OCI-M1 (cell line): ENCODE measurements at regions not wholly inside any gene's neighbourhood (a gene's known extent, or its start where the extent isn't known, plus 50 kb on each side); places are given as distances from the start of the nearest gene placed in this dataset.
A peak's percentile ranks its signal among the peaks of the same experiment; 100 is the strongest.

Experiments
- DNase-seq: peaks from one replicate; lab custom pipeline; 2025; lab: John Stamatoyannopoulos, UW

DNA sequence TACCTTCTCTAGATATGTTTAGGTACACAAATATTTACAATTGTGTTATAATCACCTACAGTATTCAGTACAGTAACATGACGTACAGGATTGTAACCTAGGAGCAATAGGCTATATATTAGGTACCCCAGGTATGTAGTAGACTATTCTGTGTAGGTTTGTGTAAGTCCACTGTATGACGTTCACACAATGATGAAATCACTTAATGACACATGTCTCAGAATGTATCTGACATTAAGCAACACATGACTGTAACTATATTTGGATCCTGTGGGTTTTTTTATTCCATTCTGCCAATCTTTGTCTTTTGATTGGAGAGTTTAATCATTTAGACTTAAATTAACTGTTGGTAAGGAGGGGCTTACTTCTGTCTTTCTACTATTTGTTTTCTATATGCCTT is 52.1 kb downstream of the STYXL2 start:
- DNase-seq: no peak

DNA sequence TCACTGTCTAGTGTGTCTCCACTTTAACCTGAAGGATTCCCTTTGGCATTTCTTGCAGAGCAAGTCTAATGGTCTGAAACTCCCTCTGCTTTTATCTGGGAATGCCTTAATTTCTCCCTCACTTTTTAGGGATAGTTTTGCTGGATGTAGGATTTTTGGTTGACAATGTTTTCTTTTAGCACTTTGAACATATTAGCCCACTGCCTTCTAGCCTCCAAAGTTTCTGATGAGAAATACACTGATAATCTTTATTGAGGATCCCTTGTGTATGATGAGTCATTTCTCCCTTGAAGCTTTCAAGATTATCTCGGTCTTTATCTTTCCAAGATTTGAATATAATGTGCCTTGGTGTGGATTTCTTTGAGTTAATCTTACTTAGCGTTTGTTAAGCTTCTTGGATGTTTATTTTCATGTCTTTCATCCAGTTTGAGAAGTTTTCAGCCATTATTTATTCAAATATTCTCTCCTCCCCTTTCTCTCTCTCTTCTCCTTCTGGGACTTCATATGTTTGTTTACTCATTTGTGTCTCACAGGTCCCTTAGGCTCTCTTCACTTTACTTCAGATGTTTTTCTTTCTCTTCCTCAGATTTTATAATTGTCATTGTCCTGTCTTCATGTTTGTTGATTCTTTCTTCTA is 53.1 kb downstream of the STYXL2 start:
- no peak for DNase-seq

DNA sequence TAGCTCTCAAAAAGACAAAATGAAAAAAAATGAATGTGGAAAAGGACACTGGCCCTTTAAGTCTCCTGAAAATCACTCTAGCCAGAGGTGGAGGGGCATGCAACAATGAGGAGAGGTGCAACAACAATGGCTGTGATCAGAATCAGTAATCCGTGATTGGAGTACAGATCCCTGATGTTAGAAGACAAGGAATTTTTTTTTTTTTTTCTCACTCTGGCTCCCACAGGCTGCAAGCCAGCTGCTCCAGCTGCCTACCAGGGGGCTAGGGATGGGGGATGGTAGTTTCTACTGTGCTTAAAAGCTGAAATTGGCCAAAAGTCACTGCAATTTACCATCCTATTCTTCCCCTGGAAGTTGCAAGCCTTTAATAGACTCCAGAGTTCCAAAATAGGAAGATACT is 54.5 kb downstream of the STYXL2 start:
- no peak for DNase-seq

DNA sequence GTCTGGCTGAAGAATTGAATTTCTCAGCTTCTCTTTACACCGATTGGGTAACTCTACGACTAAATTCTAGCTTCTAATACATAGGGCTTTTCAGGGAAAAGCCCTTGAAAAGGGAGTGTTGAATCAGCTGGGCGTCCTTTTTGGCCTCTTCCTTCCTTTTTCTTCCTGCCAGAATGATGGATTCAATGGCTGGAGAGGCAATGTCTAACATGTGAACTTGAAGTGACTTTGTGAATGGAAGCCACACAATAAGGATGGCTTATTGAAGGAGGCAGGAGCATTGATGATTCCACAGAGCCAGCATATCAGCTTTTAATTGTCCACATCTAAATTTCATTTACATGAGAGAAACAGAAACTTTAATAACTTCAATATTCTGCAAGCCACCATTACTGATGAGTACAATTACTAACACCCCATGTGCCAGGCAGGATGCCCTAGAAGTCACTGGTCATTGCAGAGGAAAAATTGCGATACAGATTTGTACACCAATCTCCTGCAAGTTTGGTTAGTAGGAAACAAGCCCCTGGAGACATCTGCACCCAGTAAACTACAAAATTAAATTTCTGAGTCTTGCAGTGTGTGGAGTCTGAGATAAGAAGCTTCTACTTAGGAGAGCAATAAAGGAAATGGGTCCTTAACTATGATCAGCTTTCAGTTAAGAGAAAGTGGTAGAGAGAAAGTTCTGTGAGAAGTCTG is 56.1 kb downstream of the STYXL2 start:
- peak; percentile 25 for DNase-seq

DNA sequence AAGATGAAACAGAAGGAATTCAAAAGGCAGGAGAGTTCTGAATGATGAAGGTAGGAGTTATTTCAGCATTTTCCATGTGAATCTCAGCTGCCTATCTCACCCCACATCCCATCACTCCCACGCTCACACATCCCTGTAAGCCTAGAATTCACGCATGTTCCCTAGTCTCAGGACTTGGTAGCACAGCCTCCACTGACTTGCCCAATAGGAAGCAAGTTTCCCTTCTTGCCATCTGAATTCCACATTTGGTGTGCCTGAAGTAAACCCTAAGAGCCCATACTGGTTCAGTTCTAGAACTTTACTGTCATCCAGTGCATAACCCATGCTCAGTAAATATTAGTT is 56.6 kb downstream of the STYXL2 start:
- DNase-seq: no peak

DNA sequence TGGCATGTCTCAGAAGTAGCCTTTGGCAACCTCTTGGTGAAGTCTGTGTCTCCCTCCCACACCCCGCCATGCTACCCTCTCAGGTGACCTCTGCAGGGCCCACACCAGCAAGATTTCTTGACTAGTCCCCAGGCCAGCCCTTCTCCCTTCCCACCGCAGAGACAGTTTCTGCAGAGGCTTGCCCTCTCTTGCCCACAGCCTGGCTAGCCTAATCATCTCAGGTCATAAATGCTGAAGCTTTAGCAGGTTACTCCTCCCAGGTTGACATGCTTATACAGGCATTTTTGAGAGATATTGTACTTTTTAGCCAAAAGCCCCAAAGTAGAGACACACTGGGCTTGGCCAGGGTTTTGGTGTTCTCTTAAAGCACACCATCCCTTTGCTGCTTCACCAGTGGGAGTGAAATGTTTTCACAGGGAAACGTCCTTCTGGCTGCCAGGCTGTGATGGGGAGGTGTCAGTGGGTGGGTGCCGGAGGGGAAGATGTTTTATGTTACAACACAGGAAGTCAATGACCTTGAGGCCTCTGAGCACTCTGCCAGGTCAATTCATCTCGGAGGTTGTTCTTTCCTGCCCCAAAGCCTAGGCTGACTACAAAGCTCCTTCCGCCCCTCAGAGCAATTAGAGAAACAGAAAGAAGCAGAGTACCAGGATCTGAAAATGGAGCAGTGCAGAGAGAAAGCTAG is 58.5 kb downstream of the STYXL2 start:
- no peak for DNase-seq

DNA sequence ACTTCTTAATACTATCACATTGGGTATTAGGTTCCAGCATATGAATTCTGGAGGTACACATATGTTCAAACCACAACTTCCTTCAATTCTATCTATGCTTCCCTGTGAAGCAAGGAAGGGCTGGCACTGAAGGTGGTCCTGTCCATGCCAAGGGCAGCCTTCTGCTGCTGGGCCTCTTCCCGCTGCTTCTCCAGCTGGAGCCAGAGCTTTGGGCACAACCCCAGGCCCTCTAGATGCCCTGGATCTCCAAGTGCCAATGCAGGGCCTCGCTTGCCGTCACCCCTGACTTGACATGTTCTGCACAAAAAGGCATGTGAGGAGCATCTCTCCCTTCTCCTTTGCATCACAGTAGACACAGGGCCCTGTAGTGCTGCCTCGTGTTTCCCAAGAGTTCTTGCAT is 62.6 kb downstream of the STYXL2 start:
- DNase-seq: no peak

DNA sequence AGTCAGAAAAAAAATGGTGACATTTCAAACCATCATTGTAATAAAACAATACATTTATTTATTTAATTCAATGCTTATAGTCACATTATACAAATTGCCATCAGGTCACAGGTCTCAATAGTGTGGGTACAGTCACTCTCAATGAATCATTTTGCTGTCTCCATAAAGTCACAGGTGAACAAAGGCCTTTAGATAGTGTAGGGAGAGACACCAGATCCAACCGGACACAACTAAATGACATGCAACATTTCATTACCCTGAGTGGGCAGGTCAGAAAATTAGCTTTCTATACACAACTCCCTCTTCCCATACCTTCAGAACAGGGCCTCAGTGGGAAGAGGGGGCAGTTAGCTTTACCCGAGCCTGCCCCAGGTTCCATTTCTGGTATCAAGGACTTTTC is 63.2 kb downstream of the STYXL2 start:
- no peak for DNase-seq

DNA sequence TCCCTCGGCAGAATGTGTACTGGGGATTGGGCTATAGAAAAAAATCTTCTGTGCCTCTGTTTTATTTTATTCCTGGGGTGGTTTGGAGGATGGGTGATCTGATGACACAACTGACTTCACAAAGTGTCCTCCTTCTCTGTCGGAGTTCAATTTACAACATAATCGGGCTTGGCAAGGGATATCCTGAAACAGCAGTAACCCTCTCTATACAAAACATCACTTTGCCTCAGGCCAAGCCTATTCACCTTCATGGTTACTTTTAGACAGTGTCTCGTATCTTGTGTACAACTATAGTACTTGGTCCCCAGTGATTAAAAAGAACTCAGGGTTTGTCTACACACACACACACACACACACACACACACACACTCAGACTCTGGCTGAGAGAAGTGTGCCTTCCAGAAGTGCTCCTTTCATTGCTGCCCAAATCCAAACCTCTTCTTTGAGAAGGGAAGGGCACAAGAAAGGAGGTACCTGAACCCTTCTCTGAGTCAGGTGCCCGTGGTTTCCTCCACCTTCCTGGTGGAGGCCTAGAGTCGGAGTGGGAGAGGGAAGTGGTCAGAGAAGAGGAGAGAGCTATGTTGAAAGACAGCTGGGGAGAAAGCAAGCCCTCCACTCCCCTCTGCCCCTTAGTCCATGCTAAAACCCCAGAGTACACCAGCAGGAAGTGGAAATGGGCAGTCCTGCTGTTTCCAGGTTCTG is 62.4 kb upstream of the POU2F1 start:
- no peak for DNase-seq

DNA sequence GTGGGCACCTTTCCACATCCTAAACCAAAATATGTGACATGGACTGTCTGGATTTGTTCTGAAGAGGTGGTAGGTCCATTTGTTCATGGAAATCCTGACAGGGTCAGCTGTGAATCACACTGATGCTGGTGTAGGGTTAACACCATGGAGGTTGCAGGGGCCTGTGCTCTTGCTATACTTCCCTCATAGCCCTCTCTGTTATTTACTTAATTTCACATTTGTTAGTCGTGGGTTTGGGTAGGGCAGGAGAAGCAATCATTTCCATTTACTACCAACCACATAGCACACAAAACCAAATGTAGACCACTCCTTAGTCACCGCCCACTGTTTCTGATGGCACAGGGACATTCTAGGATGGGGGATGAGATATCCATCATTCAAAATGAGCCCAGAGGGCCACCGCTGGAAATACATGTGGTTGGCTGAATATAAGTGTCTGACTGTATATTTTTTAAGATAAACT is 61.8 kb upstream of the POU2F1 start:
- no peak for DNase-seq

DNA sequence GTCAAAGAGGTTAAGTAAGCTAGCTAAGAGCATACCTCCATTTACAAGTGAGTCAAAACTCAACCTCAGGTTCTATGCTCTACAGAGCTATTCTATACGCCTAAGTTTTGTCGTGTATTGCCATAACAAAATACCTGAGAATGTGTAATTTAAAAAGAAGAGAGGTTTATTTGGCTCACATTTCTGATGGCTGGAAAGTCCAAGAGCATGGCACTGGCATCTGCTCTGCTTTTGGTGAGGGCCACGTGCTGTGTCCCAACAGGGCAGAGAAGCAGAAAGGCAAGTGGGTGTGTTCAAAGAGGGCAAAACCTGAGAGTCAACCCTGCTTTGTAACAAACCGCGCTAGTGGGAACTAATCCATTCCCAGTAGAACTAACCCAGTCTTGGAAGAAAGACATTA is 60.9 kb upstream of the POU2F1 start:
- no peak for DNase-seq

DNA sequence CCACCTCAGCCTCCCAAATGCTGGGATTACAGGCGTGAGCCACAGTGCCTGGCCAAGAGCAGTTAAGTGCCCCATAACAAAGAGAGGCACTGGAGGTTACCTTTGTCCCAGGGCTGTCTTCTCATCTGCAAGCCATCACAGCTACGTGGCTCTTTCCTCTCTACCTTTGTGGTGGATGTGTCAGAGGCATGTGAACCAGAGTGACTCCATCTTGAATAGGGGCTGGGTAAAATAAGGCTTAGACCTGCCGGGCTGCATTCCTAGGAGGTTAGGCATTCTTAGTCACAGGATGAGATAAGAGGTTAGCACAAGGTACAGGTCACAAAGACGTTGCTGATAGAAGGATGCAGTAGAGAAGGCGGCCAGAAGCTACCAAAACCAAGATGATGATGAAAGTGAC is 59.4 kb upstream of the POU2F1 start:
- DNase-seq: no peak

DNA sequence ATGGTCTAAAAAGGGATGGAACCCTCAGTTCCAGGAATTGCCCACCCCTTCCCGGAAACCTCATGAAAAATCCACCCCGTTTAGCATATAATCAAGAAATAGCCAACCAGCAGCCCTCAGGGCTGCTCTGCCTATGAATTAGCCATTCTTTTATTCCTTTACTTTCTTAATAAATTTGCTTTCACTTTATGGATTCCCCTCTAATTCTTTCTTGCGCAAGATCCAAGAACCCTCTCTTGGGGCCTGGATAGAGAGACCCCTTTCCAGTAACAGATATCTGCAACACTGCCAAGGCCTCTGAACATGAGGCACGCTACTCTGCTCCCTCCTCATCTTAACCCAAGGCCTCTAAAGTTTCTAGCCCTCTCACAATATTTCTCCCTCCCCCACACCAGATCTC is 58.9 kb upstream of the POU2F1 start:
- DNase-seq: peak; percentile 34

DNA sequence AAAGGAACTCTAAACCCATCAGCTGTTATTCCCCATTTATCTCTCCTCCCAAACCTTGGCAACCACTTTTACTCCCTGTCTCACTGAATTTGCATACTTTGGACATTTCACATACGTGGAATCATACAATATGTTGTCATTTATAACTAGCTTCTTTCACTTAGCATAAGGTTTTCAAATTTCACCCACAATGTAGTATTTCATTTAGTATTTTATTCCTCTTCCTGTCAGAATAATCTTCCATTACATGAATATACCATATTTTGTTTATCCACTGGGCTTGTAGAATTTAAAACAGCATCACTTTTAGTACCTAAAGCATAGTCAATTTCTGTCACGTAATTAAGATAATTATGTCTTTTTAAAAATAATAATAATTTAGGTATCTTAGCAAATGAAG is 55.5 kb upstream of the POU2F1 start:
- DNase-seq: no peak

DNA sequence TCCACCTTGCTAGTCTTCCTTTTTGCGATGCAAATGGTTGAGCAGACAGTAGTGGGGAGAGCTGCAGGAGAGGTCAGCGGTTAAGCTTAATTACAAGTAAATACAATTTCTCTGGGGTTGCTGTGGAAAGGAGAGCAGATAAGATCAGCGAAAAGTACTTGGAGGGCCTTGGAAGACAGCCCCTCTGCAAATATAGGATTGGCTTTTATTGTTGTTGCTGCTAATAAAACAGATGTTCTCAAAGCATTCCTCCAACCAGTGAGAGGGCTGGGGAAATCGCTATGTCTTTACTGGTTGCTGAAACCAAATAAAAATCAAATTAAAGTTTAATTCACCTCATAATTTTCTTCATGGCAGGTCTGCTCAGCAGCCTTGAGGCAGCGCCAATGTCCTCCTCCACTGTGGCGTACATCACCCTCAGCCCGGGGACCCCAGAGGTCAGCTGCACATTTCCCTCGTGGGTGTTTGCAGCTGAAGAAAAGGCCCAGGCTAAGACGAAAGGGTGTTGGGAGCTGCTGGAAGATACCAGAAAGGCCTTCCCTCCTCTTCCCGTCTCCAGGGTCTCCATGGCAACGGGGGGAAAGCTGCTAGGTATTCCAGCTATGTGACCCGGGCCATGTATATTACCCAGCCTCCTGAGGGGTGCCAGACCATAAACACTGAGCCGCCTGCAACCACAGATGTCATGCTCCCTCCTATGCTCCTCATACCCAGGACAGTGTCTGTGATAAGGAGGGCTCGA is 54.6 kb upstream of the POU2F1 start:
- DNase-seq: no peak

DNA sequence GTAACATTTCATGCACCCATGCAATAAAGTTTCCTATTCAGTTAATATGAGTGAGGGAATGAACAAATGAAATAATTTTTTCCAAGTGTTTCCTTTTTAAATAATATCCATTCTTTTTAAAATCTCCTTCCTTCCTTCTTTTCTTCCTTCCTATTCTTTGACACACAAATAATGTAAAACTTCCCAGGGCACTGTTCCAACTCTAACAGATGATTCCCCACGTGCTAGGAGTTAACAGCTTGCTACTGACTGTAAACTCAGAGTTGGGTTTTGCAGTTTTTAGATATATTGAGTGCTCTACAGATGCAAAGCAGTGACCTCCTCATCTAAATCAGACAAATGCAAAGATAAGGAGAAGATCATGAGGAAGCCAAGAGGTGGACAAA is 54.0 kb upstream of the POU2F1 start:
- no peak for DNase-seq

DNA sequence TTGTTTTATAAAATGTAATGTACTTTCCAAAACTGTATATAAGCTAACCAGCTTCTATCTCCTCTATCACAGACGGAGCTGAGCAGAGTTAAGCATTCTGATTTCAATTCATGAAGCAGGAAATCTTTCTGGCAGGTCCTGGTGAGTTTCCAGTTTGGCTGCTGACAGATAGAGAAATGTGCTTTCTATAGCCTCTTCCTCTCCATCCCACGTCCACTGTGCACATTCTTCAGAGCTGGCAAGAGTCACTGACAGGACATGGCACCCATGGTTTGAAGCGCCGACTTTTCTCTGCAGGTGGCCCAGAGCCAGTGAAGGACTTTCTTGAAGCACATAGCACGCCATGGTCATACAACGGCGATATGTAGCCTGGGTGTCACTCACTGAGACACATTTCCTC is 52.3 kb upstream of the POU2F1 start:
- no peak for DNase-seq

DNA sequence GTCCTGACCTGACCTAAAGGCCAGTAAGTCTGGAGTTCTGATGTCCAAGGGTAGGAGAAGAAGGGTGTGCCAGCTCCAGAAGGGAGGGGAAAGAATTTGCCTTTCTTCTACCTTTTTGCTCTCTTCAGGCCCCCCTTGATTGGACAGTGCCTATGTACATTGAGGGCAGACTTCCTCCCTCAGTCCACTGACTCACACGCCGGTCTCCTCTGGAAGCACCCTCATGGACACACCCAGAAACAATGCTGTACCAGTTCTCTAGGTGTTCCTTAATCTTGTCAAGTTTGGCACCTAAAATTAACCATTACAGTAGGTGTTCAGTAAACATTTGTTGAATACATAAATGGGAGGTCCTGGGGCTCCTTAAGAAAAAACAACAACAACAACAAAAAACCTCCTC is 51.0 kb upstream of the POU2F1 start:
- DNase-seq: no peak
